Inferior parietal cortex (tissue), 1 donor: ENCODE measurements at regions not wholly inside any gene's neighbourhood (a gene's known extent, or its start where the extent isn't known, plus 50 kb on each side); places are given as distances from the start of the nearest gene placed in this dataset.
"Not testable (repeated sequence)": the region's sequence is repeated elsewhere in the genome, so short reads cannot be mapped to it uniquely, and the experiment has no call there.

Experiments
- DNase-seq: peaks from one replicate; pipeline ENCODE4 v3.0.0-alpha.2; 2016; ENCODE audit errors: extremely low spot score

DNA sequence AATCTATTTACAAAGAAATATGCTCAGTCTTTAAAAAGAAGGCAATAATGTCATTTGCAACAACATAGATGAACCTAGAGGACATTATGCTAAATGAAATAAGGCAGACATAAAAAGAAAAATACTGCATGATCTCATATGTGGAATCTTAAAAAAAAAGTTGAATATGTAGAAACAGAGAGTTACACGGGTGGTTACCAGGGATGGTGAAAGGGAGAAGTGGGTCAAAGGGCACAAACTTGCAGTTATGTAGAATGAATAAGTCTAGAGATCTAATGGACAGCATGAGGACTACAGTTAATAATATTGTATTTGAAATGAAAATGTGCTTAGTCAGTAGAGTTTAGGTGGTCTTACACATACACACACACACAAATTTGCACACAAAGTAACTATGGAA, 88.2 kb upstream of the CCDC71L start:
- DNase-seq: no peak

DNA sequence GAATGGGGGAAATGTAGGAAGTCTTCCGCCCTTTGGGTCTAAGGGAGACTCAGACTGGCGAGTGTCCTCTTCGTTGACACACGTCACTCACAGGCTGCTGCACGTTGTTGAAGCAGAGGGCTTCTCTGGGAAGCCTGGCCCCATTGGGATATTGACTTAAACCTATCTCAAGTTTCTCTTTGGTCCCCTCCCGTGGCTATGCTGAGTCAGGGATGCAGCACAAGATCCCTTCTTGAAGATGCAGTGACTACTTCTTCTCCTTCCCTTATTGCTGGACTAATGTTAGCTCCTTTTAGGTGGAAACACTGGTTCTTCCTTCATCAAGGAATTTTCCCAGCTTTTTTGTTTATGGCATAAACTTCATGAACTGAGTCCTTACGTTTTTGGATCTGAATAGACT, 89.8 kb upstream of the CCDC71L start:
- no peak for DNase-seq

DNA sequence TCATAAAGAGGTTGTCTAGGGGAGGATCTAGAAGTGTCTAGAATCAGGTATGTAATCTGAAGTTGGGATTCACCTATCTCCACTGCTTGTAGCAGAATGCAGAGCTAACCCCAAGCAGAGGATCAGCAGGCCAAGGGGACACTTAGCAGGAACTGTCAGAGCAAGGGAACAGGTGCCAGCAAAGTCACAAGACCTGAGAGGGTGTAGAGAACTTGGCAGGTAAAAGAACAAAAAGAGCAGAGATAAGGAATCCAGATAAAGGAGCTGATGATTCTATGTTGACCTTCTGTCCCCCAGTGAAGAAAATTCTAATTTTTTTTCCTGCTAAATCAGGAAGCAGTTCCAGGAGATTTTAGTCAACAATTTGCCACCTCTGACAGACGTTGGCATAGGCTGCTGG, 91.4 kb upstream of the CCDC71L start:
- no peak for DNase-seq

DNA sequence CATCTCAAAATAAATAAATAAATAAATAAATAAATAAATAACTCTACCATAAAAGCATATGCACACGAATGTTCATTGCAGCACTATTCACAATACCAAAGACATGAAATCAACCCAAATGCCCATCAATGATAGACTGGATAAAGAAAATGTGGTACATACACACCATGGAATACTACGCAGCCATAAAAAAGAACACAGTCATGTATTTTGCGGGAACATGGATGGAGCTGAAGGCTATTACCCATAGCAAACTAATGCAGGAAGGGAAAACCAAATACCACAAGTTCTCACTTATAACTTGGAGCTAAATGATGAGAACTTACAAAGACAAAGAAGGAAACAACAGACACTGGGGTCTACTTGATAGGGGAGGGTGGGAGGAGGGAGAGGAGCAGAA, 94.1 kb upstream of the CCDC71L start:
- not testable (repeated sequence) for DNase-seq

DNA sequence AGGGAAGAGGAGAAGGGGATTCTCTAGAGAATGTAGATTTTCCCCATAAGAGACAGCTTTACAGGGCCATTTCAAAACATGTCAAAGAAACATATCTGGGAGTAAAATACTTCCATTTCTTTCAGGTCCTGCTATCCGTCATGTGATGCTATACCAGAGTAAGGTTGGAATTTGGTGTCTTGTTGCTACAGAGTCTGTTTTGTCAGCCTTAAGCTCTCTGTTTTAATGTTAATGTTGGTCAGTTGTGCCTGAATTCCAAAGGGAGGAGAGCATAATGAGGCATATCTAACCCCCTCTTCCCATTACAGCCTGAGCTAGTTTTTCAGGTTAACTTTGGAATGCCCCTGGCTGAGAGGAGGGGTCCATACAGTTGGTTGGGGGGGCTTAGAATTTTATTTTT, 94.7 kb upstream of the CCDC71L start:
- DNase-seq: no peak

DNA sequence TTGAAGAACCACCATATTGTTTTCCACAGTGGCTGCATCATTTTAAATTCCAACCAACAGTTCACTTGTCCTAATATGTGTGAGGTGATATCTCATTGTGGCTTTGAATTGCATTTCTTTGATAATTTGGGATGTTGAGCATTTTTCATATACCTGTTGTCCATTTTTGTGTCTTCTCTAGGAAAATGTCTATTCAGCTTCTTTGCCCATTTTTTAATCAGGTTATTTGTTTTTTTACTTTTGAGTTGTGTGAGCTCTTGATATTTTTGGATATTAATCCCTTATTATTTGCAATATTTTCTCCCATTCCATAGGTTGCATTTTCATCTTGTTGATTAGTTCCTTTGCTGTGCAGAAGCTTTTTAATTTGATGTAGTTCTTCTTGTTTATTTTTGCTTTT, 95.1 kb upstream of the CCDC71L start:
- no peak for DNase-seq

DNA sequence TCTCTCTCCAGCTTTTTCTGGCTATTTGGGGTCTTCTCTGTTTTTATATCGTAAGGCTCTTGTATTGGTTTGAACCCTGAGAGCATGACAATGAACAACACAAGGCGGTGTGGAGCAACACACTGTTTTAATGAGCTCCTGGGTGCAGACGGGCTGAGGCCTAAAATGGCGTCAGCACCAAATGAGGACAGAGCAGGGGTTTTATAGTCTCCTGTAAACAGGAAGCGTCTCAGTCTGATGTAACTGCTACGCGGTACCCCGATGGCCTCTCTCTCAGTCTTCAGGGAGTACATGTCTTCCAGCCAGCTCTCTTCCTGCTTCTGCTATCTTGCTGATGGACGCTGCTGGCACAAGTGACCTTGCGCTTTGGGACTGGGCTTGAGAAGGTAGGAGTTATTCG, 95.9 kb upstream of the CCDC71L start:
- no peak for DNase-seq

DNA sequence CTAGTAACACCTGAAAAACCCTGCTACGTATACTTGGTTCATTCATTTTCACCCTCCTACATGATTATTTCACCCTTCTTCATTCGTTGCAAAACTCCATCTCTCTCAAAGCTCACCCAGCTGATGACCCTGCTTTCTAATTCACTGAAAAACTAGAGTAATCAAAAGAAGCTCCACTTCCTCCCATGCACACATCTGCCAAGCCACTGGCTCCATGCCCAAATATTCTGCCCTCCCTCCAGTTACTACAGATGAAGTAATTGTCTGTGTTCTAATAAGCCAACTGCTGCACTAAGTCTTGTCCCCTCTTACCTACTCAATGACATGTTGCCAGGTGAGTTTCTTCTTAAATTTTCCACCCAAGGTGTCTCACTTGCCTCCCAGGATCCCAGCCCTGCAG, 96.9 kb upstream of the CCDC71L start:
- DNase-seq: no peak

DNA sequence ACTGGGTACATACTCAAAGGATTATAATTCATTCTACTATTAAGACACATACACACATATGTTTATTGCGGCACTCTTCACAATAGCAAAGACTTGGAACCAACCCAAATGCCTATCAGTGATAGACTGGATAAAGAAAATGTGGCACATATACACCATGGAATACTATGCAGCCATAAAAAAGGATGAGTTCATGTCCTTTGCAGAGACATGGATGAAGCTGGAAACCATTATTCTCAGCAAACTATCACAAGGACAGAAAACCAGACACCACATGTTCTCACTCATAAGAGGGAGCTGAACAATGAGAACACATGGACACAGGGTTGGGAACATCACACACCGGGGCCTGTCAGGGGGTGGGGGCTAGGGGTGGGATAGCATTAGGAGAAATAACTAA, 101.9 kb upstream of the CCDC71L start:
- not testable (repeated sequence) for DNase-seq

DNA sequence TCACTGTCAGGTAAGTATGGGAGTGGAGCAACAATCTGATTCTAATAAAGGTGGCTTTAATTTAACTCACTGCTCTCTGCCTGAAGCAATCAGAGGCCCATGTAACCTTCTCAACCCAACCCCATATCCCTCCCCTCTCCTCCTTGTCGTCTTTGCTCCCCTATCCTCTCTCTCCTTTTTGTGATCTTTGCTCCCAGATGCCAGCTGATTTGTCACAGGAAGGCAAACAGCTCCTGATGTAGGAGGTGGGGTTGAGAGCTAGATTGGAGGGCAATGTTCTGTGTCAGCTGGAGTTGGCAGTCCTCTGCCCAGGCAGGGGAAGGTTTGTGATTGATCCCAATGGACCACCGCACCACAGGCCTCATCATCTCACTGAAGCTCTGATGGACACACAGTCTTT, 101.4 kb upstream of the PIK3CG start:
- DNase-seq: no peak

DNA sequence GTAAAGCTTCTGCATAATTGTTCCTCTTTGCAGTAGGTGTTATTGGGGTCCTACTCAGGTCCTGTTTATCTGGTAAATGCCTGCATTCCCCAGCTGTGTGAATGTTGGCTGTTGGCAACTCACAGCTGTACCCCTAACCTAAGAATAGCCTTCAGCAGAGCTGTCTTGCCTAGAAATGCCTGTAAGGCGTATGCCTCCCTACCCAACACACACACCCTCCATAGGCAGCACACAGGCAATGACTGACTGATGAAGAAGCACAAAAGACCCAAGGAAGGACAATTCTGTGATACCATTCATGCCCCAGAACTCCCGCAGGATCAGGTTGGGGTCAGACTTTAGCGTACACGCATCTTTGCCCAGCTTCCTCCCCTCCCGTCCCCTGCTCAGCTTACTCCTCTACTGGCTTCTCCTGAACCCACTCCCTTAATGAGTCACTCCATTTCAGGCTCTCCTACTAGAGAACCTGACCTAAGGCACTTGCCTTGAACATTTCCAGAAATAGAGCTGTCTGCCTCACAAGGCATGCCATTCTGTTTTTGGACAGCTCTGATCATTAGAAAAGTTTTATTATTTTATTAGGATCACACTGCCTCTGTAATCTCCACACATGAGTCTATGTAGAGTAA, 99.2 kb upstream of the PIK3CG start:
- DNase-seq: no peak

DNA sequence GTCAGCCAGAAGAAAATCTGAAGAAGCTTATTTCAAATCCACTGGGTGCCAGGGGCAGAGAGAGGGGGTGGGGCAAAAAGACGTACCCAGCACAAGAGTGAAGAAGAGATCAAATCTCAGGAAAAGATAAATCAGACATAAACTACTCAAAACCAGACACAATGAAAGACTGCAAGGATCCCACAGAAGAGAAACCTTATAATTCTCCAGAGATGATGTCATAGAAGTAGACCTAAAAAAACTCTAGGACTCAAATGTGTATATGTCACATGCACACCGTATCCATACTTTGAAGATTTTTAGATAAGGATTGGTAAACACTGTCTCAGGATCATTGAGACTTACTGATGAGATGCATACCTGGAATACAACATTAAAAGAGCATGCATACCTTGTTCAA, 98.5 kb upstream of the PIK3CG start:
- DNase-seq: no peak

DNA sequence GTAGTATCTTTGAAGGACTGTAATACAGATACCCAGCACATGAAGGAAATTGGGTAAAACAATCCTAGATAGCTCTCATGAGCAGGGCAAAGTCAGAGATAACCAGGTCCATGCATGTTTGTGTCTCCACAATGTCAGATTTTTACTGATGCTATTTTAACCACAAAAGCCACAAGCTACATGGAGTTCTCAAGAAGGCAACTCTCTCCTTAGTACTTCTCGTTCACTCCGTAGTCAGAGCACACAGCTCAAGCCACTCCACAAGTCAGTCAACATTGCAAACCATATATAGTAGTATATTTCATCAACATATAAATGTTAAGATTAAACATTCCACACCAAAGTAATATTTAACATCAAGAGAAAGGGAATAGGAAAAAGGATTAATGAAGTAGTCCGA, 98.0 kb upstream of the PIK3CG start:
- no peak for DNase-seq

DNA sequence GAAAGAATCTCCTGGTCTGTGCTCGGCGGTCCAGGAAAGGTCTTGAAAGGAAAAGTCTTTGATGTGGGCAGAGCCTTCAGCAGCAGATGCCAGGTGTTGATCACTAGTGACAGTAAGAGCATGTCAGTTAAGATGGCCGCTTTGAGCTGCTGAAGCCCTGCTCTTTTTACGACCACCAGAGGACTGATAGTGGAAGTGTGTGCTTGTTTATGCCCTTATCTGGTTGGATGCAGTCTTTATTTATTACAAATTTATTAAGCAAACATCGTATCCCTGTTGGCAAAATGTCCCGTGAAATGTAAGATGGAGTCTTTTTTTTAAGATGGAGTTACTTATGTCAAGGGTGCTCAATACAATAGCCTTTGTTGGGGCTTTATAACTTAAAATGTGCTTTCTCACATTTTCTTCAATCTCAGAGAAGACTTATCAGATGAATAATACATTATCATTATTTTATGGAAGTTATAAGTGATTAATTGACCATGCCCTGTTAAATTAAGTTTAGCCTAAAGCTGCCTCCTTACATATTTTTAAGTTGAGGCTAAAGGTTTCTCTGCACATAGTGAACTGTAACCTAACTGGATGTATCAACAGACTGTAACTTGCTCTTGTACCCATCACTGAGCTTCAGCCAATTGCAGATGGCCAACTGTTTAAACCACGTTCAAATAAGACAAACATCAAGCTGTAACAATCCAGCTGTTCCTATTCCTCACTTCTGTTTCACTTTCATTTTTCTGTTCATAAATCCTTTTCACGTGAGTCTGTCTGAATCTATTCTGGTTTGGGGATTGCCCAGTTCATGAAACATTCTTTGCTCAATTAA, 97.4 kb upstream of the PIK3CG start:
- no peak for DNase-seq

DNA sequence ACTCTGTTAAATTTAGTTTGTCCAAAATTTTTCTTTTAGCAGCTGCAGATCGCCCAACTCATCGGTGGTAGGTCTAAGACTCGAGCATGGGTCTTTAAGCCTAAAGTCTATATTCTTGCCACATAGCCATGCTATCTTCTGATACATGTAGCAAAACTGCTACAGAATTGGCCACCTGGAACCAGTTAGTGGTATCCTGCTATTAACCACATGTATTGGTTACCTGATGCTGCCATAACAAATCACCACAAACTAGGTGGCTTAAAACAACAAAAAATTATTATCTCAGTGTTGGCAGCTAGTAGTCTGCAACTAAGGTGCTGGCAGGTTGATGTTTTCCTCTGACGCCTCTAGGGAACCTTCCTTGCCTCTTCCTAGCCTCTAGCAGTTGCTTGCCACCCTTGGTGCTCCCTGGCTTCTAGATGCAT, 96.7 kb upstream of the PIK3CG start:
- DNase-seq: no peak

DNA sequence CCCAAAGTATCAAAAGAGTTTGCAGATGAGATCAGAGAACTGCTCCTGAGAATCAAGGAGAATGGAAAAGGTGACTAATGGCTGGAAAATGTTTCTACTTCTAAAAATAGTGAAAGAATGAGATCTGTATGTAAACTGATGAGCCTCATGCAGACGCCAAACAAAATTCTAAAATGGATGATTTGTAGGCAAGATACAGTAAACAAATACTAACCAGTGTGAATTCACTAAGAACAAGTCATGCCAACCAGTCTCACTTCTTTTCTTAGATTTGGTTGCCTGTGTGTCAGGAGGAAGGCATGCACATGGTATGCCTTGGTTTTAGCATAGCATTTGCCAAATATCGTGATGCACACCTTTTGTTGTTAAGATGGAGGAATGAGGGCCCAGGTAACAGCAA, 94.9 kb upstream of the PIK3CG start:
- DNase-seq: no peak

DNA sequence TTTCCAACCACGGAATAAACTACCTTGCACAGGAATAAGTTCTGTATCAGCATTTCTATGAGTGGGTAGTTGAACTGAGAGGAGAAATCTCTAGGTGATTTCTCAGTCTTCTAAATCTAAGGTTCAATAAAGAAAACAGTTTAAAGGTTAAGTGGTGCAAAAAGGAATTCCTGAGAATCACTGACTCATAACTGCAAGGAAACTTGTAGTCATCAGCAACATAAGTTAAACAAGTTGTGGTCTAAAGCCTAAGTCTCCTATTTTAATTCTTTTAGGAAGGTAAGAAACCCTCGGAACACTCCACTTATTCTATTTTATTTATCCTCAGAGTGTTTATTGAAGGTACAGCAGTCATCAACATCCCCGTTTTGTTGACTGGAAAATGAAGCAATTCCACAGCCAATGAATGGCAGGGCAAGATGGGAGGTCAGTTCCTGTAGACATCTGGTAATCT, 92.4 kb upstream of the PIK3CG start:
- DNase-seq: no peak

DNA sequence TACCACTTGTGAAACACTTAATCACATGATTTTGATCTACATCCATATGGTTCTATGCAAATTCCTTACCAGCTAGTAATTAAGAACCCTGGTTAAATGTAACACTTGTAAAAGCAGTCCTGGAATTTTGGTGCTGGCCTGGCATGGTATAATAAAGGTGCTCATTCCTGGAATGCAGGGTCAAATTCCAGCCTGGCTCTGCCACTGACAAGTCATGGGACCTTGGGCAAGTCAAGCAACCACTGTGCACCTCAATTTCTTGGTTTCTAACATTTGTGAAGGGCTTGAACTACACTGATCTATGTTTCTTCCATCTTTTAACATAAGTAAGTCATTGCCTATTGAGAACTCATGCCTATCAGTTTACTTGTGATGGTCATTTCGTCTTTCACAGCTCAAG, 91.9 kb upstream of the PIK3CG start:
- DNase-seq: no peak

DNA sequence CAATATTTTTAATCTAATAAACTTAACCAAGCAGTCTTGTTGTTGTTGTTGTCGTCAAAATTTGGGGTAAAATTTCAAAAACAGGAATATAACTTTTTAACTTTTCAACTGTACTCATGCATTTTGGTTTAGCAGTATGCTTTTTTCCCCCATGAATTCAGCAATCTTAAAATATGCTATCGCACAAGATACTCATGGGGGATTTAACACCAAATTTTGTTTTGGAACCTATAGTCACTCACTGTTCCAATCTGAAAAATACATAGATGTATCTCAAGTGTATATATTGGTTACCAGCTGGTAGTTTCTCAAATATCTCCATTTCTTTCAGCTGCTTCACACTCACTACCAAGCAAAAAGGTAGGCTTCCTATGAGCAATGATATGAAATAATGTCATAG, 91.4 kb upstream of the PIK3CG start:
- no peak for DNase-seq

DNA sequence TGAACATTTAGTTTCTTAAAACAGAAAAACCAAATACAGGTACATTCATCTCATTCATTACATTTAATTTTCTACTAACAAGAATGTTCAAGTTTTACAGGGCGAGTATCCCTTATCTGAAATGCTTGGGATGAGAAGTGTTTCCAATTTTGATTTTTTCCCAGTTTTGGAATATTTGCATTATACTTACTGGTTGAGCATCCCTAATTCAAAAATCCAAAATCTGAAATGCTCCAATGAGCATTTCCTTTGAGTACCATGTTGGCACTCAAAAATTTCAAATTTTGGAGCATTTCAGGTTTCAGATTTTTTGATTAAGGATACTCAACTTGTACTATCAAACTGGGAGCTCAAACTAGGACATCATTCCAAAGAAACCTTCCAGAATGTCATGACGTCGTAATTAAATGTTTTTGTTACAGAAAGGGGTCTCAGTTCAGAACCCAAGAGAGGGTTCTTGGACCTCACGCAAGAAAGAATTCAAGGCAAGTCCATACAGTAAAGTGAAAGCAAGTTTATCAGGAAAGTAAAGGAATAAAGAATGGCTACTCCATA, 90.8 kb upstream of the PIK3CG start:
- DNase-seq: no peak

DNA sequence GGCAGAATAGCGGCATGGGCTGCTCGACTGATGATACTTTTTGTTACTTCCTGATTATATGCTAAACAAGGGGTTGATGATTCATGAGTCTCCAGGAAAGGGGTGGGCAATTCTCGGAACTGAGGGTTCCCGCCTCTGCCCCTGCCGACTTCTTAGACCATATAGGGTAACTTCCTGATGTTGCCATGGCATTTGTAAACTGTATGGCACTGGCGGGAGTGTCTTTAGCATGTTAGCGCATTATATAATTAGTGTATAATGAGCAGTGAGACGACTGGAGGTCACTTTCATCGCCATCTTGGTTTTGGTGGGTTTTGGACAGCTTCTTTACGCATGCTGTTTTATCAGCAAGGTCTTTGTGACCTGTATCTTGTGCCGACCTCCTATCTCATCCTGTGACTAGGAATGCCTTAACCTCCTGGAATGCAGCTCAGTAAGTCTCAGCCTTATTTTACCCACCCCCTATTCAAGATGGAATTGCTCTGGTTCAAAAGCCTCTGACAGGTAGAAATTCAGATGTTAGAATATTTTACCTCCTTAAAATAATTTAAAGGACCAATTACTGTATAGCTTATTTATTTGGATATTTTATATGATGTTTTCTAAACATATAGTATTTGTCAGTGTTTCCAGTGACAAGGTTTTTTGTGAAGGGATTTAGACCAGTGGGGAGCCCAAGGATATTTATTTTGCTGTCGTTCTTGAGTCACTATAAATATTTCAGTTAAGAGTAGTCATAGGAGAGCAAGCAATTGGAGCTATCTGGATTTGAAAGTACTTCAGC, 90.1 kb upstream of the PIK3CG start:
- DNase-seq: peak; percentile 78

DNA sequence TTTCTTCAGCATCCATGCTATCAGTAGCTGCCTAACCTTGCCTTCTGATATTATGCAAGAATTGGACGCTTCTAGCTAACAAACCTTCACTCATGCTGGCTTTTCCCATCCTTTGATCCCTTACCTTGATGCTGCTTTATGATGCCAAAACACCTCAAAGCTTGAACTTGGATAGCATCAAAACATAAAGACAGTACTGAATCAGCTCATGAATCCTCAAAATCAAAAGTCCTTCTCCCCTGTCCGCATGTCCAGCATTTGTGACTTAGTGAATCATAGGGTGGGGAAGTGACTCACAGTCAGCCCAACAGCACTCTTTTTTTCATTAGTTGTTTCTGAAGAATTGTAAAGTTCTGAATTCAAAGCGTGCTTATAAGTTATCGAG, 89.5 kb upstream of the PIK3CG start:
- no peak for DNase-seq
